ENCODE measurements at regions not wholly inside any gene's neighbourhood (a gene's known extent, or its start where the extent isn't known, plus 50 kb on each side); places are given as distances from the start of the nearest gene placed in this dataset.

DNA sequence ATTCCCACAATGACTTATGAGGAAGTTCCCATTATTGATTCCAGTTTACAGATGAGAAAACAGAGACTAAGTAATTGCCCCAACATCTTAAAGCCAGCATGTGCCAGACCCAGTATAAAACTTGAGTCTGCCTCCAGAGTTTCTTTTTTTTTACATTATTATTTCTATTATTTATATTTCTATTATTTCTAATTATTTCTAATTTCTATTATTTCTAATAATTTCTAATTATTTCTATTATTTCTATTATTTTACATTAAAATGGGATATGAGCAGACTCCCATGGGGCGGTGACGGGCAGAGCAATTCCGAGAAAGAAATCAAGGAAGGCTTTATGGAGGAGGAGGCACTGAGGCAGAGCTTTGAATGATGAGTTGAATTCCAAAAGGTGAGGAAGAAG, 54.4 kb upstream of the BDKRB2 start:
- TF ChIP-seq HCFC1 (IDR thresholded peaks at IDR 0.05; ENCODE audit: low read depth, low read length), result no peak
- no peak for TF ChIP-seq TEAD2 (tag; IDR thresholded peaks at IDR 0.05)
- TF ChIP-seq, protein P1, sequence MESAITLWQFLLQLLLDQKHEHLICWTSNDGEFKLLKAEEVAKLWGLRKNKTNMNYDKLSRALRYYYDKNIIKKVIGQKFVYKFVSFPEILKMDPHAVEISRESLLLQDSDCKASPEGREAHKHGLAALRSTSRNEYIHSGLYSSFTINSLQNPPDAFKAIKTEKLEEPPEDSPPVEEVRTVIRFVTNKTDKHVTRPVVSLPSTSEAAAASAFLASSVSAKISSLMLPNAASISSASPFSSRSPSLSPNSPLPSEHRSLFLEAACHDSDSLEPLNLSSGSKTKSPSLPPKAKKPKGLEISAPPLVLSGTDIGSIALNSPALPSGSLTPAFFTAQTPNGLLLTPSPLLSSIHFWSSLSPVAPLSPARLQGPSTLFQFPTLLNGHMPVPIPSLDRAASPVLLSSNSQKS (CRISPR knock-in tag; IDR thresholded peaks at IDR 0.05), result no peak
